ENCODE measurements at regions not wholly inside any gene's neighbourhood (a gene's known extent, or its start where the extent isn't known, plus 50 kb on each side); places are given as distances from the start of the nearest gene placed in this dataset.

- Histone ChIP-seq H3K23ac (ENCODE audit: low read length) (no peak overlapping the region), H4K91ac (ENCODE audit: low read depth, low read length) (no peak overlapping the region), H3K79me1 (ENCODE audit: low read length) (no peaks in the 10 kb centered on the region), H4K8ac (ENCODE audit: low read depth, low read length) (no peak overlapping the region), H3K36me3 (ENCODE audit: control insufficient read depth in 1 of 2, insufficient read depth in 2 of 2, low read length in 2 of 2) (no peaks in the 10 kb centered on the region), H2AK5ac (ENCODE audit: low read length) (no peak overlapping the region), H3K4me1 (ENCODE audit: control insufficient read depth in 1 of 2, insufficient read depth in 2 of 2, low read length in 2 of 2) (no peaks in the 10 kb centered on the region), H3K18ac (ENCODE audit: low read length) (no peak overlapping the region), H3K27ac (ENCODE audit: low read depth, low read length) (no peak overlapping the region), H3K9ac (ENCODE audit: low read length) (no peak overlapping the region), H3K79me2 (ENCODE audit: control insufficient read depth, insufficient read depth, low read length, poor library complexity) (no peaks in the 10 kb centered on the region), H3K4me2 (ENCODE audit: low read length) (no peak overlapping the region), H2AFZ (ENCODE audit: insufficient read depth, low read length, poor library complexity) (no peak overlapping the region), H2BK12ac (ENCODE audit: low read length) (no peak overlapping the region), H2BK5ac (ENCODE audit: low read depth, low read length, poor library complexity) (no peak overlapping the region), H4K12ac (ENCODE audit: low read depth, low read length) (no peak overlapping the region), H3K27me3 (ENCODE audit: insufficient read depth, low read length) (no peaks in the 10 kb centered on the region), H3K4me3 (ENCODE audit: low read depth, low read length) (no peak overlapping the region), H2BK120ac (ENCODE audit: insufficient read depth, low read length, poor library complexity) (no peak overlapping the region), H3K9me3 (ENCODE audit: insufficient read depth, low read depth, low read length) (no peaks in the 10 kb centered on the region), H3K4ac (ENCODE audit: low read depth, low read length) (no peak overlapping the region), H3K14ac (ENCODE audit: low read length) (no peak overlapping the region)
- WGBS (ENCODE audit: extremely low coverage, insufficient coverage, insufficient read length) = no CpG with 5 or more reads among the region's 4 CpGs
- no peak for DNase-seq
Measured at GRCh38 chr4:22240814-22241213, 275.1 kb downstream of the ADGRA3 start.

DNA sequence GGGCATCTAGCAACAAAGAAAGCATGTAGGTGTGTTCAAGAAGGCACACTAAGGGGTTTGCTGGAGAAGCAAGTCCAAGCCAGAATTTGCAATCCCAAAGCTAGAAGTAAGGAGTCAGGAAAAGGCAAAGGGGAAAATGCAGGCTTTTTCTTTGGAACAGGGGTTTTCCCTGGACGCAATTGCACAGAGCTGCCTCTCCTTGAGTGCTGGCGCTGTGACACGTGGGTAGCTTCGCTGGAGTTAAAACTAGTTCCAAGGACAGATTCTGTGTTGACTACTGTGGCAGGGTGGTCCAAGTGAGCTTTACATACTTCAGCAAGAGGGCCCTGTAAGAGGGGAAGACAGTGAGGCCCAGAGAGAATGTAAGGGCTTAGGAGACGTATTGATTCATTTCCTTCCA lies 277.1 kb downstream of the ADGRA3 start:
- no peak overlapping the region for H2BK12ac ChIP-seq (ENCODE audit: low read length)
- no peak overlapping the region for H4K8ac ChIP-seq (ENCODE audit: low read depth, low read length)
- H2AK5ac ChIP-seq (ENCODE audit: low read length) = no peak overlapping the region
- H3K9me3 ChIP-seq (ENCODE audit: insufficient read depth, low read depth, low read length) = no peaks in the 10 kb centered on the region
- no peak overlapping the region for H3K9ac ChIP-seq (ENCODE audit: low read length)
- no peak overlapping the region for H2BK120ac ChIP-seq (ENCODE audit: insufficient read depth, low read length, poor library complexity)
- no peak overlapping the region for H3K4me3 ChIP-seq (ENCODE audit: low read depth, low read length)
- no peak overlapping the region for H3K4ac ChIP-seq (ENCODE audit: low read depth, low read length)
- H3K27ac ChIP-seq (ENCODE audit: low read depth, low read length) = no peak overlapping the region
- H3K4me1 ChIP-seq (ENCODE audit: control insufficient read depth in 1 of 2, insufficient read depth in 2 of 2, low read length in 2 of 2) = no peaks in the 10 kb centered on the region
- no peak overlapping the region for H2AFZ ChIP-seq (ENCODE audit: insufficient read depth, low read length, poor library complexity)
- no peak overlapping the region for H4K91ac ChIP-seq (ENCODE audit: low read depth, low read length)
- no peak overlapping the region for H2BK5ac ChIP-seq (ENCODE audit: low read depth, low read length, poor library complexity)
- no peaks in the 10 kb centered on the region for H3K79me1 ChIP-seq (ENCODE audit: low read length)
- no peak overlapping the region for H3K4me2 ChIP-seq (ENCODE audit: low read length)
- no CpG with 5 or more reads among the region's 5 CpGs for WGBS (ENCODE audit: extremely low coverage, insufficient coverage, insufficient read length)
- no peaks in the 10 kb centered on the region for H3K36me3 ChIP-seq (ENCODE audit: control insufficient read depth in 1 of 2, insufficient read depth in 2 of 2, low read length in 2 of 2)
- H4K12ac ChIP-seq (ENCODE audit: low read depth, low read length) = no peak overlapping the region
- H3K27me3 ChIP-seq (ENCODE audit: insufficient read depth, low read length) = no peaks in the 10 kb centered on the region
- H3K18ac ChIP-seq (ENCODE audit: low read length) = no peak overlapping the region
- no peak for DNase-seq
- no peak overlapping the region for H3K14ac ChIP-seq (ENCODE audit: low read length)
- no peak overlapping the region for H3K23ac ChIP-seq (ENCODE audit: low read length)
- H3K79me2 ChIP-seq (ENCODE audit: control insufficient read depth, insufficient read depth, low read length, poor library complexity) = no peaks in the 10 kb centered on the region

DNA sequence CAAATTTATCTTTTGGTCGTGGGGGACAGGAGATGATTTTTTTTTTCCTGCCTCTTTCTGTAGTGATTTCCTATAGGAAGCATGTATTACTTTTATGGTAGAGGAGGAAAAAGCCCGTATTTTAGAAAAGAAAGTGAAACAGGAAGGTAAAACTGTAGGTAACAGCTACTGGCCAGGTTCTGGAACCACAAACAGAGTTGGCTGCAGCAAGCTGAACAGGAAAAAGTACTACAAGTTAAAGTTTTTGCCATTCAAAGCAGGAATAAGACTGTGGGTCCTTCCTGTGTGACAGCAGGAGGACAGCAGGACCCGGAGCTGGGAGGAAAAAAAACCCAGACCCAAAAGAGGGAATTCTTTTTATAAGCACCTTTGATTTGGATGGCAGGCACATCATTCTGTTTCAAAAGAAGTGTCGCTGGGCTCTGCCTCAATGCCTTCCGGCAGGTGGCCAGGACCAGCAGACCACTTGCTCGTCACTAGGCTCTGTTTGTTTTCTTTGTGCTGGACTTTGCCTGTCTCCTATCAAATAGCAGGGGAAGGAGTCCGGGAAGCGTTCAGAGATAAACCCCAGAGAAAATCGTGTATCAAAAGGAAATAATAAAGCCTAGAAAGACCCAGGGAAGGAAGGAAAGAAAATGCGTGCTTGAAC lies 277.9 kb downstream of the ADGRA3 start:
- Histone ChIP-seq H3K27me3 (ENCODE audit: insufficient read depth, low read length) (no peaks in the 10 kb centered on the region), H3K36me3 (ENCODE audit: control insufficient read depth in 1 of 2, insufficient read depth in 2 of 2, low read length in 2 of 2) (no peaks in the 10 kb centered on the region), H3K23ac (ENCODE audit: low read length) (no peak overlapping the region), H3K18ac (ENCODE audit: low read length) (no peak overlapping the region), H4K91ac (ENCODE audit: low read depth, low read length) (no peak overlapping the region), H4K12ac (ENCODE audit: low read depth, low read length) (no peak overlapping the region), H3K27ac (ENCODE audit: low read depth, low read length) (no peak overlapping the region), H3K9me3 (ENCODE audit: insufficient read depth, low read depth, low read length) (no peaks in the 10 kb centered on the region), H3K14ac (ENCODE audit: low read length) (no peak overlapping the region), H2AK5ac (ENCODE audit: low read length) (no peak overlapping the region), H2BK120ac (ENCODE audit: insufficient read depth, low read length, poor library complexity) (no peak overlapping the region), H3K4me1 (ENCODE audit: control insufficient read depth in 1 of 2, insufficient read depth in 2 of 2, low read length in 2 of 2) (no peaks in the 10 kb centered on the region), H2AFZ (ENCODE audit: insufficient read depth, low read length, poor library complexity) (no peak overlapping the region), H3K4me2 (ENCODE audit: low read length) (no peak overlapping the region), H4K8ac (ENCODE audit: low read depth, low read length) (no peak overlapping the region), H3K4ac (ENCODE audit: low read depth, low read length) (no peak overlapping the region), H3K79me1 (ENCODE audit: low read length) (no peaks in the 10 kb centered on the region), H3K79me2 (ENCODE audit: control insufficient read depth, insufficient read depth, low read length, poor library complexity) (no peaks in the 10 kb centered on the region), H2BK5ac (ENCODE audit: low read depth, low read length, poor library complexity) (no peak overlapping the region), H3K9ac (ENCODE audit: low read length) (no peak overlapping the region), H3K4me3 (ENCODE audit: low read depth, low read length) (no peak overlapping the region), H2BK12ac (ENCODE audit: low read length) (no peak overlapping the region)
- WGBS (ENCODE audit: extremely low coverage, insufficient coverage, insufficient read length) = no CpG with 5 or more reads among the region's 10 CpGs
- no peak for DNase-seq

DNA sequence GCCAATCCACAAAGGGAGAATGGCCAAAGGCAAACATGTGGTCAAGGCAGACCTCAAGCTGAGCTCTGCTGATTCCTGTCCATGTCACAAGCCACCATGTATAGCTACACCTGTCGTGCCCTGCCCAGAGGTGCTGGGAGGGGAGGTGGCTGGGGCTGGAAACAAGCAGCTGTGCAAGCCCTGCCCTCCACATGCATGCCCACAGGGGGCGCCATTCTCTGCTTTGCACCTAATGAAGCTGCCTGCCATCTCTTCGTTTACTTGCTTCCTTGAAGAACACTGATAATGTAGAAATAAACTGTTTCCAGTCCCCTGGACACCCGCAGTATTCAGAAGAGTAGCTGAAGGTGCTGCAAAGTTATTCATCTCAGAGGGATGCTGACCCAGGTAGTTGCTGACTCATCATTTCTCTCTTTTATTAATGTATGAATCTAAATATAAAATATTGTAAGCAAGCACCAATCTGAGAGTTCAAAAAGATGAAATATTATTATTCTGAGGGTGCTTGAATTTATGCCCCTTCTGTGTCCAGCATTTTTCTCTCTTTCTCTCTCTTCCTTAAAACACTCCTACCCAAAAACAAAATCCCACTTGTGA lies 278.6 kb downstream of the ADGRA3 start:
- H3K4me1 ChIP-seq (ENCODE audit: control insufficient read depth in 1 of 2, insufficient read depth in 2 of 2, low read length in 2 of 2) = no peaks in the 10 kb centered on the region
- H2AK5ac ChIP-seq (ENCODE audit: low read length) = no peak overlapping the region
- no peak overlapping the region for H3K4ac ChIP-seq (ENCODE audit: low read depth, low read length)
- H3K79me2 ChIP-seq (ENCODE audit: control insufficient read depth, insufficient read depth, low read length, poor library complexity) = no peaks in the 10 kb centered on the region
- H2AFZ ChIP-seq (ENCODE audit: insufficient read depth, low read length, poor library complexity) = no peak overlapping the region
- no peak overlapping the region for H2BK12ac ChIP-seq (ENCODE audit: low read length)
- H3K9me3 ChIP-seq (ENCODE audit: insufficient read depth, low read depth, low read length) = no peaks in the 10 kb centered on the region
- H4K8ac ChIP-seq (ENCODE audit: low read depth, low read length) = no peak overlapping the region
- no peak overlapping the region for H3K18ac ChIP-seq (ENCODE audit: low read length)
- H2BK120ac ChIP-seq (ENCODE audit: insufficient read depth, low read length, poor library complexity) = no peak overlapping the region
- H3K4me2 ChIP-seq (ENCODE audit: low read length) = no peak overlapping the region
- DNase-seq = peak in 1 of 2 donors; percentile 1
- no peak overlapping the region for H3K27ac ChIP-seq (ENCODE audit: low read depth, low read length)
- H4K12ac ChIP-seq (ENCODE audit: low read depth, low read length) = no peak overlapping the region
- H3K14ac ChIP-seq (ENCODE audit: low read length) = no peak overlapping the region
- no peak overlapping the region for H3K4me3 ChIP-seq (ENCODE audit: low read depth, low read length)
- H3K27me3 ChIP-seq (ENCODE audit: insufficient read depth, low read length) = no peaks in the 10 kb centered on the region
- H3K36me3 ChIP-seq (ENCODE audit: control insufficient read depth in 1 of 2, insufficient read depth in 2 of 2, low read length in 2 of 2) = no peaks in the 10 kb centered on the region
- H2BK5ac ChIP-seq (ENCODE audit: low read depth, low read length, poor library complexity) = no peak overlapping the region
- no peaks in the 10 kb centered on the region for H3K79me1 ChIP-seq (ENCODE audit: low read length)
- H3K23ac ChIP-seq (ENCODE audit: low read length) = no peak overlapping the region
- H3K9ac ChIP-seq (ENCODE audit: low read length) = peak overlapping the region; percentile 70
- no CpG with 5 or more reads among the region's 4 CpGs for WGBS (ENCODE audit: extremely low coverage, insufficient coverage, insufficient read length)
- no peak overlapping the region for H4K91ac ChIP-seq (ENCODE audit: low read depth, low read length)
